Cardiac fibroblast (primary cell): ENCODE measurements at regions not wholly inside any gene's neighbourhood (a gene's known extent, or its start where the extent isn't known, plus 50 kb on each side); places are given as distances from the start of the nearest gene placed in this dataset.

ENCODE experiments used
- DNase-seq, 2 donors: peaks; one replicate each; pipeline versions ENCODE4 v3.0.0 to v3.0.0-alpha.2; 2010; ENCODE audit warnings: low read depth in 2 of 2
- H3K4me3 ChIP-seq, 2 donors: replicated peaks in 1 of 2; 1 replicate in 1 of 2; 2 replicates in 1 of 2; pipeline ENCODE4 v1.5.1; 2011; ENCODE audit warnings: low read depth in 2 of 2, low read length in 2 of 2, mild to moderate bottlenecking in 2 of 2, moderate library complexity in 1 of 2
- TF ChIP-seq, protein P1 (sequence below): IDR thresholded peaks from one replicate; pipeline ENCODE4 v1.5.1; 2011; ENCODE audit warnings: low read depth, mild to moderate bottlenecking, low read length, inconsistent platforms

DNA sequence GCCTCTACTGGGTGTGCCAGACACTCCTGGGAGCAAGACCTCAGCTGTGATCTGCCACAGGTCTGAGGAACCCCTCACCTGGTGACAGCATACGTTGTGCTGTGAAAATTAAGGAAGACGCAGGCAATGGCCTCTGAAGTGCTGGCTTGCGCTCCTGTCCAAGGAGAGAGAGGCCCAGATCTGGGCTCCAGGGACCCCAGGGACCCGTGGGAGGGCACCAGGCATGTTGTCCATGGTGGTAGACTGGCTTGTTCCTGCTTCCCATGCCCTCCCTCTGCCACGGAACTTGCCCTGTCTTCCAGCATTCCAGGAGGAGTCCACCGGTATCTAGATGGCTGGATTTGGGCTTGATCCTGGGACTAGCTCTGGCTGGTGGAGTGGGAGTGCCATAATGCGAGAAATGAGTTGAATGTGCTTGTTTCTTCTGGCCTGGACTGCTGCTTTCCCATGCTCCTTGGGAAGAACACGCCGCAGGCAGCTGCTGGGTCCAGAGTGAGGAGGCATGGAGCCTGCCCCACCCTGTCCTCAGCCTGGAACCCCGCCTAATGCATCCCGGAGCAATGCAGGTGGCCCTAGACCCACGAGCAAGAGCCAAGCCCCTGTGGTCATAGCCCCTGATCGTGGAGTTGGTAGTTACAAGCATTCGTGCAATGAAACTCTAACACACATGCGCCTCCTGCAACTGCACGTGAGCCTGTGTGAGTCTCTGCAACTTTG lies 190.2 kb downstream of the TEX29 start:
- DNase-seq, result no peak
- H3K4me3 ChIP-seq, result no peak overlapping the region
- TF ChIP-seq, protein P1, sequence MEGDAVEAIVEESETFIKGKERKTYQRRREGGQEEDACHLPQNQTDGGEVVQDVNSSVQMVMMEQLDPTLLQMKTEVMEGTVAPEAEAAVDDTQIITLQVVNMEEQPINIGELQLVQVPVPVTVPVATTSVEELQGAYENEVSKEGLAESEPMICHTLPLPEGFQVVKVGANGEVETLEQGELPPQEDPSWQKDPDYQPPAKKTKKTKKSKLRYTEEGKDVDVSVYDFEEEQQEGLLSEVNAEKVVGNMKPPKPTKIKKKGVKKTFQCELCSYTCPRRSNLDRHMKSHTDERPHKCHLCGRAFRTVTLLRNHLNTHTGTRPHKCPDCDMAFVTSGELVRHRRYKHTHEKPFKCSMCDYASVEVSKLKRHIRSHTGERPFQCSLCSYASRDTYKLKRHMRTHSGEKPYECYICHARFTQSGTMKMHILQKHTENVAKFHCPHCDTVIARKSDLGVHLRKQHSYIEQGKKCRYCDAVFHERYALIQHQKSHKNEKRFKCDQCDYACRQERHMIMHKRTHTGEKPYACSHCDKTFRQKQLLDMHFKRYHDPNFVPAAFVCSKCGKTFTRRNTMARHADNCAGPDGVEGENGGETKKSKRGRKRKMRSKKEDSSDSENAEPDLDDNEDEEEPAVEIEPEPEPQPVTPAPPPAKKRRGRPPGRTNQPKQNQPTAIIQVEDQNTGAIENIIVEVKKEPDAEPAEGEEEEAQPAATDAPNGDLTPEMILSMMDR, result no peak

DNA sequence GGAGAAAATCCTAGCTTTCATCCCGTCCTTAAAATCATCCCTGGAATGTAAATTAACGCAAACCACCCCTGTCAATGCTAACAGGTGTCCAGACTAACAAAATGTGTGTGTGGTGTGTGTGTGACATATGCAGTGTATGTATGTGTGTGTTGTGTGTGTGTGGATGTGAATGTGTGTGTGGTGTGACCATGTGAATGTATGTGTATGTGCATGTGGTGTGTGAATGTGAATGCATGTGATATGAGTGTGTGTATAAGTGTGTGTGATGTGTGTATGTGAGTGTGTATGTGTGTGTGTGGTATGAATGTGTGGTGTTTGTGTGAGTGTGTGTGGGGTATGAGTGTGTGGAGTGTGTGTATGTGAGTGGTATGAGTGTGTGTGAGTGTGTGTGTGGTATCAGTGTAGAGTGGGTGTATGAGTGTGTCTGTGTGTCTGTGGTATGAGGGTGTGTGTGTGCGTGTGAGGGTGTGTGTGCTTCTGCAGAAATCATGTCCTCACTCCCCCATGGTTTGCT lies 190.8 kb downstream of the TEX29 start:
- no peak overlapping the region for H3K4me3 ChIP-seq
- TF ChIP-seq, protein P1, result no peak
- no peak for DNase-seq

DNA sequence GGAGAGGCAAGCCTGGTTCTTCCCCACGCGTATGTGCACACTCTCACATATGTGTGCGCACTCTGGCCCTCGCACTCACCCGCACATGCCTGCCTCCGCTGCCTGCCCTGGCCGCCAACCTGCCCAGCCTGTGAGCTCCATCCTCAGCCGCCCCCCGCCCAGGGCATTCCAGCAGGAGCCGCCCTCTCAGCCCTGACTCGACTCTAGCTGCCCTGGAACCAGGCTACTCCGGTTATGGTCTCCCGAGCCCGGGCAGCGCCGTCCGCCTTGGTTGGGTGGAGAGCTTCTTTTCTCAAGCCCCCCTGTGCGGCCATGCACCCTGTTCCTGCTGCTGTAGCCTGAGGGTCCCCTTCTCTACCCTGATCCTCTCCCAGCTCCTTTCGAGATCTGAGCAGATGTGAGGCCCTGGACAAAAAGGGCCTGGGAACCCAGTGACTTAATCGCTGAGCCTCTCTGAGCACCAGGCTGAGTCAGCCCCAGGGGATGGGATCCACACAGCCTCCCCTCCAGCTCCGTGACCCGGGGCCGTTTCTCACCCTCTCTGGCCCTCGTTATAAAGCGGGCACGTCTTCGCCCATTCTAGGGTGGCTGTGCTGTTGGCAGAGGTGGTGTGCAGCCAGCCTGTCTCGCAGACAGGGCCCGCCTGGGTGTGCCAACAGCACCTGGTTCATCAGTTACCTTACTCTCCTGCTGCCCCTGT lies 191.5 kb downstream of the TEX29 start:
- TF ChIP-seq, protein P1, result no peak
- no peak overlapping the region for H3K4me3 ChIP-seq
- DNase-seq, result peak in 1 of 2 donors; percentile 2

DNA sequence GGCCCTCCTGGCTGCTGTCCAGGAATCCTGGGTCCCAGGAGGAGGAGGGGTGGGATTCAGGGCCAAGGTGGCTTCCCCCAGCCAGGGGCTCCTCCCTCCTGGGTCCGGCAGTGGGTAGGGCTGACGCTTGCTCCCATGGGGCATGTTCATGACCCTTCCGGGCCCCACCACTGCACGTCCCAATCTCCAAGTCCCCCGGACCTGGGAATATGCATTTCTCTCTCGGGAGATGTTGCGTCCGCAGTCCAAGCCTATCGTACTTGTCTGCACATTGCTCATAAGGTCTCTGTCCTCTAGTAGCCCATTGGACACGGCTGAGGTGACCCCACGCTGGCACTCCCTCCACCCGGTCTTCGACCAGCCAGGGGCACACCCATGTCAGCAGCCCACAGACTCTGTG lies 192.3 kb downstream of the TEX29 start:
- no peak overlapping the region for H3K4me3 ChIP-seq
- TF ChIP-seq, protein P1, result no peak
- no peak for DNase-seq

DNA sequence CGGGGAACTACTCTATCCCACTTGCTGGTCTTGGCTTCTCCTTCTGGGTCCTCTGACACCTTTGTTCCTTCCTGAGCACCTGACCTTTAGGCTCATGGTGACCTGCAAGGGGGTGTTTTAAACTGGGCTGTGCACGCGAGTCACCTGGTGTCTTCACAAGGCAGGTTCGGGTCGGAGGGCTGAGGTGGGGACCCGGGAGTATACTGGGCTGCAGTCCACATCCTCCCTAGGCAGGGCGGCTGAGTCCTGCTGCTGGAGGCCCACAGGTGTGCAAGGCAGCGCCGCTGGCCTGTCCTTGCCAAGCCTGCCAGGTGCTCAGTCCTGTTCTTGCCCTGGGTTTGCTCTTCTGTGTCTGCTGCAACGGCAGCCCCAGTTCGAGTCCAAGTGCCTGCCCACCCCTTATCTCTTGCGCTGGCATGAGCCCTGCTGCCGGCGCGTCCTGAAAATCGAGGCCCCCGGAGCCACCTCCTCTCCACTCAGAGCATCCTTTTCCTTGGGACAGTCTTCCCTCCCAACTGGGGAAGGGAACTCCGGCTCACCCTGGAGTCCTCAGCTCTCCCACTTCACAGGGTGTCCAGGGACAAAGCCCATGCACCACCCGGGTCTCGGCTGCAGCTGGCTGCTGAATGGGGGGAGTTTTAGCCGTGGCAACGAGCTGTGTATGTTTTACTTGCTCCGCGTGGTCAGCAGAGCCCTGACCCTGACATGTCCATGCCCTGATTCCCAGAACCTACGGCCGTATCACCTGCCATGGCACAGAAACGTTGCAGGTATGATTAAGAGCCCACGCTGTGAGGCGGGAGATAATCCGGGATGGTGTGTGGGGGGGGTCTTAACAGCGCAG lies 193.5 kb downstream of the TEX29 start:
- DNase-seq, result no peak
- H3K4me3 ChIP-seq, result no peak overlapping the region
- TF ChIP-seq, protein P1, result no peak

DNA sequence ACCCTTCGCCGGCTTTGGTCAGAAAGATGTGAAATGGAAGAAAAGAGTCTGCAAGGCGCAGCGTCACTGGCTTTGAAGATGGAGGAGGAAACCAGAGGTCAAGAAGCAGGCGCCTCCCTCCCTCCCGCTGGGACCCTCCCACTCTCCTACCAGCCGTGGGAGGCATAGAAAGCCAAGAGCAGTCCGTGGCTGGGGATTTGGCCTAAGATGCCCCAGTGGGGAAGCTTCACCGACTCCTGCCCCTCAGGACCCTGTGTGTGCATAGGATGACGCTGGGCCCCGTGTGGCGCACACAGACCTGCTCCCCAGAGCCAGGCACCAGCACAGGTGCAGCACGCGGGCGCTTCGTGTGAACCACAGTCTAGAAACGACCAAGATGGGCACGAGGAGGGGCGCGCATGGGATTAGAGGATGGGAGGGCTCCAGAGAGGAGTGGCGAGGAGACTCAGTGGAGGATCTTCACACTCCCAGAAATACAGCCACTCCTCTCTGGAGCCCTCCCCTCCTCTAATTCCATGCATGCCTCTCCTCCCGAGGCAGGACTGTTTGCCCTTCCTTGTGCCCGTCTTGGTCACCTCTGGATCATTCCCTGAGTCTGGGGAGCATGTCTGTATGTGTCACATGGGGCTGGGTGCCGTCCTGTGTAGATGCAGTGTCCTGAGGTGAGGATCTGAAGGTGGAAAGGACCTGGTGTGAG lies 194.3 kb downstream of the TEX29 start:
- no peak for DNase-seq
- no peak overlapping the region for H3K4me3 ChIP-seq
- TF ChIP-seq, protein P1, result no peak
